HG02642 (cell line): ENCODE measurements at regions not wholly inside any gene's neighbourhood (a gene's known extent, or its start where the extent isn't known, plus 50 kb on each side); places are given as distances from the start of the nearest gene placed in this dataset.

Experiments
- ATAC-seq: cut with Tn5 transposase; IDR thresholded peaks from one replicate; pipeline ENCODE4 v1.9.1; 2021; ENCODE audit warnings: mild to moderate bottlenecking; ENCODE audit not compliant: unreplicated experiment, poor library complexity

GRCh38 chrX:122790376-122791095, 393.5 kb upstream of the GRIA3 start:
- no peak for ATAC-seq

- ATAC-seq, result no peak
Observed at GRCh38 chrX:122813876-122814275, 370.2 kb upstream of the GRIA3 start.

GRCh38 chrX:122816288-122816687, 367.8 kb upstream of the GRIA3 start:
- ATAC-seq, result no peak

GRCh38 chrX:122817321-122817955, 366.6 kb upstream of the GRIA3 start:
- ATAC-seq, result no peak

- ATAC-seq, result no peak
Observed at GRCh38 chrX:122818068-122818467, 366.0 kb upstream of the GRIA3 start.

GRCh38 chrX:122833230-122833629, 350.8 kb upstream of the GRIA3 start:
- no peak for ATAC-seq

GRCh38 chrX:122835886-122836285, 348.2 kb upstream of the GRIA3 start:
- no peak for ATAC-seq

- ATAC-seq, result no peak
Observed at GRCh38 chrX:122850326-122850725, 333.8 kb upstream of the GRIA3 start.

- no peak for ATAC-seq
Observed at GRCh38 chrX:122856205-122856604, 327.9 kb upstream of the GRIA3 start.

GRCh38 chrX:122857734-122858133, 326.3 kb upstream of the GRIA3 start:
- ATAC-seq, result no peak

- no peak for ATAC-seq
Observed at GRCh38 chrX:122863067-122863466, 321.0 kb upstream of the GRIA3 start.

- no peak for ATAC-seq
Observed at GRCh38 chrX:122866532-122866931, 317.5 kb upstream of the GRIA3 start.

- ATAC-seq, result no peak
Observed at GRCh38 chrX:122868631-122869030, 315.4 kb upstream of the GRIA3 start.

- no peak for ATAC-seq
Observed at GRCh38 chrX:122869171-122869570, 314.9 kb upstream of the GRIA3 start.

GRCh38 chrX:122878269-122878668, 305.8 kb upstream of the GRIA3 start:
- no peak for ATAC-seq

GRCh38 chrX:122880952-122881351, 303.1 kb upstream of the GRIA3 start:
- ATAC-seq, result no peak

GRCh38 chrX:122890729-122891128, 293.3 kb upstream of the GRIA3 start:
- ATAC-seq, result no peak

GRCh38 chrX:122906726-122907125, 277.4 kb upstream of the GRIA3 start:
- no peak for ATAC-seq

GRCh38 chrX:122907375-122907774, 276.7 kb upstream of the GRIA3 start:
- no peak for ATAC-seq

GRCh38 chrX:122910697-122911096, 273.4 kb upstream of the GRIA3 start:
- ATAC-seq, result no peak

GRCh38 chrX:122913134-122913533, 270.9 kb upstream of the GRIA3 start:
- no peak for ATAC-seq

GRCh38 chrX:122913764-122914163, 270.3 kb upstream of the GRIA3 start:
- no peak for ATAC-seq
